Liver (tissue), 3 donors: ENCODE measurements at regions not wholly inside any gene's neighbourhood (a gene's known extent, or its start where the extent isn't known, plus 50 kb on each side); places are given as distances from the start of the nearest gene placed in this dataset.

ENCODE experiments used
- CTCF ChIP-seq: fragments of 150-350 bp; IDR thresholded peaks from 2 replicates; pipeline ENCODE4 v1.5.1; 2017; ENCODE audit warnings: improper control_type of control experiment, low read depth, low read length; ENCODE audit not compliant: missing input control
- SP1 ChIP-seq: IDR thresholded peaks from 2 replicates; pipeline ENCODE4 v1.6.1; 2018; ENCODE audit warnings: antibody characterized with exemption, mild to moderate bottlenecking
- YY1 ChIP-seq: IDR thresholded peaks from 2 replicates; pipeline ENCODE4 v1.6.1; 2016; ENCODE audit warnings: antibody characterized with exemption, mild to moderate bottlenecking
- TF ChIP-seq, protein P1 (sequence below): IDR thresholded peaks from 2 replicates; pipeline ENCODE4 v1.6.1; 2016; ENCODE audit warnings: antibody characterized with exemption
- TF ChIP-seq, protein P2 (sequence below): IDR thresholded peaks from 2 replicates; pipeline ENCODE4 v1.6.1; 2016; ENCODE audit warnings: antibody characterized with exemption, mild to moderate bottlenecking
- donor health status: healthy.
- donor health status: healthy.

GRCh38 chr6:4299476-4299875, 164.1 kb upstream of the ECI2 start:
- TF ChIP-seq, protein P1, sequence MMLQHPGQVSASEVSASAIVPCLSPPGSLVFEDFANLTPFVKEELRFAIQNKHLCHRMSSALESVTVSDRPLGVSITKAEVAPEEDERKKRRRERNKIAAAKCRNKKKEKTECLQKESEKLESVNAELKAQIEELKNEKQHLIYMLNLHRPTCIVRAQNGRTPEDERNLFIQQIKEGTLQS: no peak
- TF ChIP-seq CTCF: no peak
- TF ChIP-seq SP1: no peak
- TF ChIP-seq, protein P2, sequence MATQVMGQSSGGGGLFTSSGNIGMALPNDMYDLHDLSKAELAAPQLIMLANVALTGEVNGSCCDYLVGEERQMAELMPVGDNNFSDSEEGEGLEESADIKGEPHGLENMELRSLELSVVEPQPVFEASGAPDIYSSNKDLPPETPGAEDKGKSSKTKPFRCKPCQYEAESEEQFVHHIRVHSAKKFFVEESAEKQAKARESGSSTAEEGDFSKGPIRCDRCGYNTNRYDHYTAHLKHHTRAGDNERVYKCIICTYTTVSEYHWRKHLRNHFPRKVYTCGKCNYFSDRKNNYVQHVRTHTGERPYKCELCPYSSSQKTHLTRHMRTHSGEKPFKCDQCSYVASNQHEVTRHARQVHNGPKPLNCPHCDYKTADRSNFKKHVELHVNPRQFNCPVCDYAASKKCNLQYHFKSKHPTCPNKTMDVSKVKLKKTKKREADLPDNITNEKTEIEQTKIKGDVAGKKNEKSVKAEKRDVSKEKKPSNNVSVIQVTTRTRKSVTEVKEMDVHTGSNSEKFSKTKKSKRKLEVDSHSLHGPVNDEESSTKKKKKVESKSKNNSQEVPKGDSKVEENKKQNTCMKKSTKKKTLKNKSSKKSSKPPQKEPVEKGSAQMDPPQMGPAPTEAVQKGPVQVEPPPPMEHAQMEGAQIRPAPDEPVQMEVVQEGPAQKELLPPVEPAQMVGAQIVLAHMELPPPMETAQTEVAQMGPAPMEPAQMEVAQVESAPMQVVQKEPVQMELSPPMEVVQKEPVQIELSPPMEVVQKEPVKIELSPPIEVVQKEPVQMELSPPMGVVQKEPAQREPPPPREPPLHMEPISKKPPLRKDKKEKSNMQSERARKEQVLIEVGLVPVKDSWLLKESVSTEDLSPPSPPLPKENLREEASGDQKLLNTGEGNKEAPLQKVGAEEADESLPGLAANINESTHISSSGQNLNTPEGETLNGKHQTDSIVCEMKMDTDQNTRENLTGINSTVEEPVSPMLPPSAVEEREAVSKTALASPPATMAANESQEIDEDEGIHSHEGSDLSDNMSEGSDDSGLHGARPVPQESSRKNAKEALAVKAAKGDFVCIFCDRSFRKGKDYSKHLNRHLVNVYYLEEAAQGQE: no peak
- TF ChIP-seq YY1: no peak
